GM21723 (cell line): ENCODE measurements at regions not wholly inside any gene's neighbourhood (a gene's known extent, or its start where the extent isn't known, plus 50 kb on each side); places are given as distances from the start of the nearest gene placed in this dataset.
A peak's percentile ranks its signal among the peaks of the same experiment; 100 is the strongest.

ENCODE experiments used
- ATAC-seq: cut with Tn5 transposase; IDR thresholded peaks from one replicate; pipeline ENCODE4 v1.9.1; 2021; ENCODE audit warnings: mild to moderate bottlenecking, moderate library complexity; ENCODE audit not compliant: unreplicated experiment

GRCh38 chr4:140809676-140810075 lies 53.5 kb upstream of the TBC1D9 start:
- no peak for ATAC-seq

DNA sequence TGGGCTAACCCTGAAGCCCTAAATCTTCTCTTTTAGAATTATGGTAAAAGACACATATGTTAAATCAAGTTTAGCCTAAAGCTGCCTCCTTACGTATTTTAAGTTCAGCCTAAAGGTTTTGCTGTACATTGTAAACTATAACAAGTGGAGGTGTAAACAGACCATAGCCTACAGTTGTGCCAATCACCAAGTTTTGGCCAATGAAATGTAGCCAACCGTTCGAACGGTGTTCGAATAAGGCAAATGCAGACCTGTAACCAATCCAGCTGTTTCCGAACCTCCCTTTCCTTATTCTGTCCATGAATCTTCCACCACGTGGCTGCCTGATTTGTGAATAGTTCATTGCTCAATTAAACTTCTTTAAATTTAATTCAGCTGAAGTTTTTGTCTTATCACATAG lies 52.1 kb upstream of the TBC1D9 start:
- ATAC-seq, result peak; percentile 6

DNA sequence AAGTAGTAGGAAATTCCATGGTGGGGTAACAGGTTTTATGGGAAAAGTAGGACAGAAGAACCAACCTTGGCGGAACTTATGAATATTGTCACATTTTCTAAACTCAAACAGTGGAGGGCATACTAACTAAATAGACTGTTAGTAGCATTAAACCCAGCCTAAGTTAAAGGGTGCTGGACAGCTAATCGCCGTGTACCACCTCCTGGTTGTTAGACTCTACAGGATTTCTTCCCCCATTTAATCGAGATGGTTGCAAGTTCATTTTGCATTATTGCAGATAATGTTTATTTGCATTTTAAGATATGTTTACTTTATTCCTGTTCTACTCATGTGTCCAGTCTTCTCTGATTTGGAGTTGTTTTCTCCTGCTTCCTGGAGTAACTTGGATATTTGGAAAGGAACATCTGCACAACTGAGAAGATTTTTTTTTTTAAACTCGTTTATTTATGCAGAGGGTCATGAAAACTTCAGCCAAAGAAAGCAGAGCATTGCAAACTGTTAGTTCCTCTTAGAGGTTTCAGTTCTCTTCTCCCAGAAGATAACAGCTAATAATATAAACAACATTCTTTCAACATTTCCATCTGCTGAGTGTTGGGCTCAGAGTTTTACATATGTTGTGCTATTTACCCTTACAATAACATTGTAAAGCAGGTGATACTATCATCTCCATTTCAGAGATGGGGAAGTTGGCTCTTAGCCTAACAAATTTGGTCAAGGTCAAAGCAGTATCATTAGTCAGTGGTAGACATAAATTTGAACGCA lies 51.5 kb upstream of the TBC1D9 start:
- ATAC-seq, result peak; percentile 88

DNA sequence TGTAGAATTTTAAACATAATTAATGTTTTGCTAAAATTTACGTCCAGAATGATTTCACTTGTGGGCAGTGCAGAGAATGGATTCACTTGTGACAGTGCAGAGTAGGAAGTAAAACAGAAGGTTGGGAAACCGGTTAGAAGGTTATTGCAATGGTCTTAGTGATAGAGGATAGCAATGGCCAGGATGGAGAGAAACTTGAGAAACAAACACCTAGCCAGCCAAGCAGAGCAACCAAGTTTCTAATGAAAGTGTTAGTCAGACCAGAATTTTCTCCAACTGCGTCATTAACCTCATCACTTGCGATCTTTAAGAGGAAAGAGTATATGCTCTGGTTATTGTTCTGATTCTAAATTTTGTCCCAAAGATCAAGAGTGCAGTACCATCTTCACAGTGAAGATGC lies 50.0 kb upstream of the TBC1D9 start:
- ATAC-seq, result peak; percentile 80
